ENCODE measurements at regions not wholly inside any gene's neighbourhood (a gene's known extent, or its start where the extent isn't known, plus 50 kb on each side); places are given as distances from the start of the nearest gene placed in this dataset.

DNA sequence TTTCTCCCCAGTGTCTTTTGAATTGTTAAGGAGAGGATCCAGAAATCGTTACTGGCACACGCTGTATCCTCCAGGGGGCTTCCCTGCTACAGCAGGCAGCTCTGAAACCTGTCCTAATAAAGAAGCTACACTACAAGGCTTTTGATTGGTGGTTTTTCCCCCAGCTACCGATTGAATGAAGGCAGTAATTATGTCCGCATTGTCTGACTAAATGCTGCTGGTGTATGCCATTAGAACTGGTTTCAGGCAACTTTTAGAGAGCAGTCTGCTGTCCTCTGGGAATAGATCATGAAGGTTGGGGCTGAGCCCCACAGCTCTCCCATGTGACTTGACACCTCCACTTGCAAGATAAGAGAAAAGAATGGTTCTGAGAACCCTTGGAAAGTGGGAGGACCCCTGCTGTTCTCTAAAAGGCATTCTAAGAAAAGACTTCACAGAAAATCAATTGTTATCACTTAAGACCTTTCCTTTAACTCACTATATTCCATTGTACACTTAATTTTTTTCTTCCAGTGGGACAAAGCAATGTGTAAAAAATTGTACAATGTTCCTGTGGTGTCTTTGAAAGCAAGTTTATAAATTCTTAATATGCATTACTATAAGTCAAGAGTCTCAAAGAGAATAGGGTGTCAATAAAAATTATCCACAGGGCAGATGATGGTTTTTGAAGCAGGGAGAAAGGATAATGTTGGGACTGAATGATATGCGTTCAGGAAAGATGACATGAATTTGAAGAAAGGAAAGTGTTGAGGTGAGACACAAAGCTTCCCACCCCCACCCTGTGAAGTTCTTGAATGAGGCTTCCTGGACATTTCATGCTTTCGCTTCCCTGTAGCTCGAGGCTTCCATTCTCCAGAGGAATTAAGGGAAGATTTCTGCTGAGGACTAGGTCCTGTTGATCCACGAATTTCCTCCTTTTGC lies 53.0 kb upstream of the DAZL start:
- DNase-seq: peak; percentile 9

DNA sequence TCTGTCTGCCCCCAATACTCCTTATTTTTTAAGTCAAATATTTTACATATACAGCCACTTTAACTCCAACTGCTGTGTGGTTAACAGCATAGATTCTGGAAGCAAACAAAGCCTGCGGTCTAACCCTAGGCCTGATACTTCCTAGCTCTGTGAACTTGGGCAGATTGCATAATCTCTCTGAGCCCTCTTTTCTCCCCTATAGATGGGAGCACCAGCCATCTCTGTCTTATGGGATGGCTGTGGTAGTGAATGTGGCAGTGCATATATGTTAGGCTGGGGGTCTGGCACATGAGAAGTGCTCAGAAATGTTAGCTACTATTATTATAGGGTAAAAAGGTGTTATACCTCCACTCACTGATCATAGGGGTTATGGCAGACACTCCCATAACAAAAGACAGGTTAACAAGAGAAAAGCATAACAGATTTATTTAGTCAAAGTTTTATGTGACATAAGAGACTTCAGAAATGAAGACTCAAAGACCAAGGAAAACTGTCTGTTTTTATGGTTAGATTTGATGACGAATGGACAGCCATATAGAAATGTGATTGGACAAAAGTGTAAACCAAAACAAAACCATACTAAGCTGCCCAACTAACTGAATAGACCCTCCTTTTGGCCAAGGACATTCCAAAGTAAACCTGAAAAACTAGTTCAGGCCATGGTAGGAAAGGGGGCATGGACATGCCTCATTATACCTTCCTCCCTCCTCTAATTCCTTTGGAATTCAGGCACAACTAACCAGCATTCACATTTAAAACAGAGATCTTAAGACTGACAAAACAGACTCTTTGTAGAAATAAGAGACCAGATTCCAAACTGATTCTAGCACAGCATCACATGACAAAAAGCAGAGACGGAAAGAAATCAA lies 53.9 kb upstream of the DAZL start:
- DNase-seq: no peak

DNA sequence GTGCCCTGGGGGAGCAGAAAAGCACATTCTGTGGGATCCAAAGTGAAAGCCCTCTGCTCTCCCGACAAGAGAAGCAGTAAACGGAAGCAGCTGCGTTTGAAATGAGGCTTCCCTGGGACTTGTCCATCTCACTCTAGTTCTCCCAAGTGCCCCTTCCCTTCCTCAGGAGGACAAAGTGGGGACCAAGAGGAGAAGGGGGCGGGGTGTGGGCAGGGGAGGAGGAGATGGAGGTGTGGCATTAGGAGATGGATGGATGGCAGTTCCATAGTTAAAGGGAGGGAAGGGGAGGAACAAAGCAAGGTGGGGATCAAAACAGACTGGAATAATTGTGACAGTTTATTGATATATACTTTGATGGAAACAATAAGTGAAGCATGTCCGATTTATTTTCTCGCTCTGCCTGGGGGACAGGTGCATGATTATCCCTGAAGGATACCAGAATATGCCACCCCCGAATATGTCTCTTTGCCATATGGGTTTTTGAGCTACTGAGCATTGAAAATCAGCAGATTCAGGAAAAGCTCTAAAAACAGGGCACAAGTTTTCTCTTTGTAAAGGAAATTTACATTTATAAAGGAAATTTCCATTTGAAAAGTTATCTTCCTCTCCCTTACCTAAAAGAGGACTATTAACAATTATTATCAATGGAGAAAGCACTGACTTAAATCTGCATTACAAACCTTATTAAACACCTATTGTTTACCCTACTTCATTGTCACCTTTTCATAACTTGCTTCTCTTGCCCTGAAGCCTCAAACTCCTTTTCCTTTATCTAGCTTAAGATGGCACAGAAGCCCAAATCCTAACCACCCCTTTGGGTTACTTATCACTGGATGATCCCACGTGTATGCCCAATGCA lies 58.9 kb upstream of the DAZL start:
- no peak for DNase-seq

- DNase-seq: no peak
These were observed 60.1 kb upstream of the DAZL start for GRCh38 chr3:16665282-16665741.

- DNase-seq: no peak
These were observed 61.0 kb upstream of the DAZL start for GRCh38 chr3:16666206-16666605.

- DNase-seq: no peak
These were observed 62.4 kb upstream of the DAZL start for GRCh38 chr3:16667633-16668032.

GRCh38 chr3:16668776-16669545 lies 63.7 kb upstream of the DAZL start:
- DNase-seq: no peak

DNA sequence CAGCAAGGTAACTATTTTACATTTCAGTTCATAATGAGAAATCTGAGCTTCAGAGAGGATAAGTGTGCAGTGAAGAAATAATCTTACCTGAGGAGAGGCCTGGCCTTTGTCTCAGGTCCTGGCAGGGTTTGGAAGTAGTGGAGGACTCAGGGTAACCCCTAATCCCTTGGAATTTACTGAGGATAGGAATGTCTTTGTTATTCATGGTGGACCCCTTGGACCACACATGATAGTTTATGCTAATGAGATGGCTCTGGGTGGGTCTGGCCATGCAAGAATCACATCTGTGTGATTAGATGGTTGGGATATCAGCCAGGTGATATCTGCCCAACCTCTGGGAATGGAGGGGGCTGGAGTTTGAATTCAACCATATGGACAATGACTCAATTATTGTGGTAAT lies 65.0 kb upstream of the DAZL start:
- DNase-seq: no peak

GRCh38 chr3:16671690-16672089 lies 66.5 kb upstream of the DAZL start:
- no peak for DNase-seq

- no peak for DNase-seq
These were observed 68.3 kb upstream of the DAZL start for GRCh38 chr3:16673530-16673929.

- DNase-seq: no peak
These were observed 70.6 kb upstream of the DAZL start for GRCh38 chr3:16675805-16676204.

DNA sequence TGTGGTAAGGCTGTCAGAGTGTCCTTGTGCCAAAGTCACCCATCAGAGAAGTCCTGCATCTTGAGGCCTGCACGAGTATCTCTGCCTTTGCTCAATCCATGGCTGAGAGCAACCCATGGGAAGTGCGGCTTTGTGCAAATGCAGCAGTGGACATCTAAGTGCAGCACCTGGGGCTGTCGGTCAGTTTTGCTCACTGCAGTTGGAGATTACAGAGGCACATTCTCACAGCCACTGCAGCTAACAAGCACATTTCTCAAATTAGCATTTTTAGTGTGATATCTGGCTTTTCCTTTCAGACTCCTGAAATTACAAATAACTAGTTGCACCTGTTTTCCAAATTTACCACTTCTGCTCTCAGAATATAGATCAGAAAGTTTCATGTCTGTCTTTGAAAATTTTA lies 81.5 kb upstream of the DAZL start:
- DNase-seq: no peak

- no peak for DNase-seq
These were observed 82.0 kb upstream of the DAZL start for GRCh38 chr3:16687221-16687620.

GRCh38 chr3:16692486-16693344 lies 87.5 kb upstream of the DAZL start:
- DNase-seq: no peak

DNA sequence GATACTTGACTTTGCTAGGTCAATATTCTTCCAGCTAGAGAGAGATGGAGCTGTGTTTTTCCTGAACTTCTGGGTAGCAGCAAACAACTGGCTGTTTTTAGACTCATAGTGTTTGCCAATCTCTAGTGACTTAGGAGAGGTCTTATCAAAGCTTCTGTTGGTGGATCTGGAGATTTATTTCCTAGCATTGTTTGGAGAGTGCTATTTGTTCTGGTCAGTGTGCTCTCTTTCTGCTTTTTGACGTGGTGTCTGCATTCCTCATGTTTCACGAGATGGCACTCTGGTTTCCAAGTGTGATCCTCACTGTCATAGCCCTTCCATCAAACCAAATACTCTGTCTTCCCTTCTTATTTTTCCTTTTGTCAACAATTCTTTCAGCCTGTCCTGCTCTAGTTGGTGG lies 88.6 kb upstream of the DAZL start:
- no peak for DNase-seq

DNA sequence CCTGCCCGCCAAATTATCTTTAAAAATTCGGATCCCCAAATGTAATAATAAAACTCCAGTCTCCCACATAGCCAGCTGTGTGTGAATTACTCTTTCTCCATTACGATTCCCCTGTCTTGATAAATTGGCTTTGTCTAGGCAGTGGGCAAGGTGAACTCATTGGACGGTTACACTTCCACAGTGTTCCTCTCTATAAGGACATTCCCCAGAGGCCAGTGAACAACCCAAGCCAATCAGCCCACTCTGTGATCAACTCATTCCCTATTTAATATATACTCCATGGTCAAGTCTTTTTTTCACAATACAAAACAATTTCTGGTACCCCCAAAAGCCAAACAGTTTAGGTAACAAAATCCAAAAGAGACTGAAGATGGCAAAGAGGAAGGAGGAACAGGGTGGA lies 90.5 kb upstream of the DAZL start:
- DNase-seq: no peak

DNA sequence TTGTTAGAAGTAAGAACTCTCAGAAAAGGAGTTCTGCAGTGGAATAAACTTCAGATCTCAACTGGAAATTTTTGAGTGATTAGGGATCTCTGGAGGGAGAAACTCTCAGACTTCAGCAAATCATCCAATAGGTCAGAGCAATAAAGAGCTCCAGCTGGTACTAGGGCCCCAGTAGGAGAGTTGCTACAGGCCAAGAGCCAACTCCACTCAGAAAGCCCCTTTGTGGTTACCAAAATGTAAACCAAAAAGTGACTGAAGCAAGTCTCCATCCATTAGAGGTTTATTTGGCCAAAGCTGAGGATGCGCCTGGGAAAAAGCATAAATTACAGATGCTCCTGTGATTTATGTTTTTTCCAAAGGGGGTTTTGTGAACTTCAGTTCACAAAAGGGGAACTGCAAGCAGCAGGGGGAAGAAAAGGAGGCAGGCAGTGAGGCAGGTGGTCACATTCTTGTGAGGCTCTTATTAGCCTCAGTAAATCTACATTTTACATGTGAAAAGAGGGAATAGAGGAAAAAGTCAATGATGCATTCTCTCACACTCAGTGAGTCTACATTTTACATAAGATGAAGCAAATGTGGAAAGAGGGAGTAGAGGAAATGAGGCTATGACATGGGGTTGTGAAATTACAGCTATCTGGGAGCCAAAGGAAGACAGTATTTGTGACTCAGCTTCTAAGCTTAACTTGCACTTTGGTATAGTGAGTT lies 92.4 kb upstream of the DAZL start:
- no peak for DNase-seq

- DNase-seq: no peak
These were observed 95.4 kb upstream of the DAZL start for GRCh38 chr3:16700651-16701050.

DNA sequence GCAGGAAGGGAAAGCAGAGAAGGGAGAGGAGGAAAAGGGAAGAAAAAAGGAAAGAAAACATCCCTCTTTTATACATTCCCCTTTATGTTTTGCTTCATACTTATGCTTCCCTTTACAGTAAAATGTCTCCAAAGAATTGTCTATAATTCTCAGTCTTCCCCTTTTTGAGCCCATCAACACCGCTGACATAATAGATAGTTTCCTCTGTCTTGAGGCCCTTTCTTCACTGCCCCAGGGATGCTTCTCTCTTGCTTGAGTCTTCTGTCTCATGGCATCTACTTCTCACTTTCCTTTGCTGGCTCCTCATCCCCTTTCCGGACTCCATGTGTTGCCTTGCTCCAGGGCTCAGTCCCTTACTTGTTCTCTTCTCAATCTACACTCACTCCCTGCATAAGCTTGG lies 99.7 kb upstream of the DAZL start:
- no peak for DNase-seq

GRCh38 chr3:16707260-16707659 lies 102.0 kb upstream of the DAZL start:
- no peak for DNase-seq
